GM06990 (cell line): ENCODE measurements at regions not wholly inside any gene's neighbourhood (a gene's known extent, or its start where the extent isn't known, plus 50 kb on each side); places are given as distances from the start of the nearest gene placed in this dataset.

Source experiments
- DNase-seq: peaks from one replicate; pipeline ENCODE4 v3.0.0-alpha.2; 2011; ENCODE audit not compliant: insufficient read length; ENCODE audit errors: extremely low read depth
- H3K27me3 ChIP-seq: replicated peaks from 2 replicates; pipeline ENCODE4 v1.6.0; 2011; ENCODE audit warnings: low read length; ENCODE audit not compliant: control insufficient read depth, insufficient read depth
- H3K36me3 ChIP-seq: 2 replicates; pipeline ENCODE4 v1.5.1; 2011; ENCODE audit warnings: low read length; ENCODE audit not compliant: control insufficient read depth, insufficient read depth
- H3K4me3 ChIP-seq: replicated peaks from 2 replicates; pipeline ENCODE4 v1.5.1; 2011; ENCODE audit warnings: low read depth, mild to moderate bottlenecking, control low read depth, low read length
- TF ChIP-seq, protein P1 (sequence below): IDR thresholded peaks from 2 replicates; pipeline ENCODE4 v1.5.1; 2011; ENCODE audit warnings: low read length, control low read depth, mild to moderate bottlenecking, inconsistent platforms; ENCODE audit not compliant: insufficient read depth, poor library complexity, severe bottlenecking

DNA sequence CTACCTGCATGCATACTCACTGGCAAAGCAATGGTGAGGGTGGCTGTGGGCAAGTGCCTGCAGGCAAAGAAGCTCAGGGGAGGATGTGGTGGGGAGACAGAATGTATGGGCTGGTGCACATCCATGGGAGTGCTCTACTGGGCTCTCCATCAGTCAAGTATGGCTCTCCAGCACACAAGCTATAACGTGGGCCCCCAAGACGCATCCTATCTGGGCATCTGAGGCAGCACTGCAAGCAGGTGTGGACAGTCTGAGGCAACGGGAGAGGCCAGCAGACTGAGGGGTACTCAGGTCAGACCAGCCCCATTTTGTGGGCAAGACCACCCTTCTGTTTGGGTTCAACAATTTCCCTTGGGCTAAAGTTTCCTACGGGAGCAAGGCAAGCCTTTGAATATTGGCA lies 1227.8 kb downstream of the FAM133A start:
- DNase-seq: no peak
- H3K27me3 ChIP-seq: no peaks in the 10 kb centered on the region
- TF ChIP-seq, protein P1, sequence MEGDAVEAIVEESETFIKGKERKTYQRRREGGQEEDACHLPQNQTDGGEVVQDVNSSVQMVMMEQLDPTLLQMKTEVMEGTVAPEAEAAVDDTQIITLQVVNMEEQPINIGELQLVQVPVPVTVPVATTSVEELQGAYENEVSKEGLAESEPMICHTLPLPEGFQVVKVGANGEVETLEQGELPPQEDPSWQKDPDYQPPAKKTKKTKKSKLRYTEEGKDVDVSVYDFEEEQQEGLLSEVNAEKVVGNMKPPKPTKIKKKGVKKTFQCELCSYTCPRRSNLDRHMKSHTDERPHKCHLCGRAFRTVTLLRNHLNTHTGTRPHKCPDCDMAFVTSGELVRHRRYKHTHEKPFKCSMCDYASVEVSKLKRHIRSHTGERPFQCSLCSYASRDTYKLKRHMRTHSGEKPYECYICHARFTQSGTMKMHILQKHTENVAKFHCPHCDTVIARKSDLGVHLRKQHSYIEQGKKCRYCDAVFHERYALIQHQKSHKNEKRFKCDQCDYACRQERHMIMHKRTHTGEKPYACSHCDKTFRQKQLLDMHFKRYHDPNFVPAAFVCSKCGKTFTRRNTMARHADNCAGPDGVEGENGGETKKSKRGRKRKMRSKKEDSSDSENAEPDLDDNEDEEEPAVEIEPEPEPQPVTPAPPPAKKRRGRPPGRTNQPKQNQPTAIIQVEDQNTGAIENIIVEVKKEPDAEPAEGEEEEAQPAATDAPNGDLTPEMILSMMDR: no peak
- no peaks in the 10 kb centered on the region for H3K36me3 ChIP-seq
- H3K4me3 ChIP-seq: no peak overlapping the region

DNA sequence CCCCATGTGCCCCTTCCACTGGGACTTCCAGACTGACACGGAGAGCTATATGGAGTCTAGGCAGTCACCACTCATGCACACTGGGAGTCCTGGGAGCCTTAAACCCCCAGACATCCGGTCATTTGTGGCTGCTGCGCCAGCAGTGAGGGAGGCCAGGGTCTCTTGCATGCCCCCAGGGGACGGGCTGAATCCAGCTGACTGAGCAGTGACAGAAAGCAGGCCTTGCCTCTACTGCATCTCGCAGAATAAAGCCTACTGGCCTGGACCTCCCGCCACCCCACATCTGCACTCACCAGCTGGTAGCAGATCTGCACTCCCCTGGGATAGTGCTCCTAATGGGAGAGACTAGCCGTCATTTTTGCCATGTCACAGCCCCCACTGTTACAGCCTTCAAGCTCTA lies 1234.2 kb downstream of the FAM133A start:
- TF ChIP-seq, protein P1: no peak
- DNase-seq: no peak
- no peak overlapping the region for H3K4me3 ChIP-seq

DNA sequence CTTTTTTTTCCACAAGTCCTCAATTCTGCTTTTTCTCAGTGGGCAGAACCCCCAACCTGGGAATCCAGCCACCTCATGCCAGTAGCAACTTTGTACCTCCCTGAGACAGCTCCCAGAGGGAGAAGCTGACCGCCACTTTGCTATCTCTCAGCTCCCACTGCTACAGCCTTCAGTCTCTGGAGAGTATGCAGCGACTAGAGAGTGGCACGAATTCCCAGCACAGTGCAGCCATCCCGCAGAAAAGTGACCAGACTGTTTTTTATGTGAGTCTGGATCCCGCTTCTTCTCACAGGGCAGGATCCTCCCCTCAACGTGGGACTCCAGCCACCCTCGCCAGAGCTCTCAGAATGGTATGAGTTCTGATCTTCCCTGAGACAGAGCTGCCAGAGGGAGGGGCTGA lies 1234.6 kb downstream of the FAM133A start:
- no peak for DNase-seq
- no peaks in the 10 kb centered on the region for H3K27me3 ChIP-seq
- no peaks in the 10 kb centered on the region for H3K36me3 ChIP-seq
- TF ChIP-seq, protein P1: no peak
- H3K4me3 ChIP-seq: no peak overlapping the region

More for the DNA sequence above, 1234.2 kb downstream of the FAM133A start:
- Histone ChIP-seq H3K27me3 (no peaks in the 10 kb centered on the region), H3K36me3 (no peaks in the 10 kb centered on the region)

DNA sequence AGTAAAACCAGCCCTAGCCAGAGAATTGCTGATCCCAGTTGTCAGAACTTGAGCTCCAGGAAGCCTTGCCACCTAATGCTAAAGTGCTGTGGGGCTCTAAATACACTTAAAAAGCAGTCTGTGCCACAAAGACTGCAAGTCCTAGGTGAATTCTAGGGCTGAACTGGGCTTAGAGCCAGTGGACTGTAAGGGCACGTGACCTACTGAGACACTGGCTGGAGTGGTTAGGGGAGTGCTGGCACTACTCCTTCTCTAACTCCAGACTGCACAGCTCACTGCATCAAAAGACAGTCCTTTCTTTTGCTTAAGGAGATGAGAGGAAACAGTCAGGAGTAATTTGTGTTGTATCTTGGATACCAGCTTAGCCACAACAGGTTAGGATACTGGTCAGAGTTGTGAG lies 1240.2 kb downstream of the FAM133A start:
- H3K4me3 ChIP-seq: no peak overlapping the region
- TF ChIP-seq, protein P1: no peak
- no peaks in the 10 kb centered on the region for H3K36me3 ChIP-seq
- DNase-seq: no peak
- H3K27me3 ChIP-seq: no peaks in the 10 kb centered on the region

DNA sequence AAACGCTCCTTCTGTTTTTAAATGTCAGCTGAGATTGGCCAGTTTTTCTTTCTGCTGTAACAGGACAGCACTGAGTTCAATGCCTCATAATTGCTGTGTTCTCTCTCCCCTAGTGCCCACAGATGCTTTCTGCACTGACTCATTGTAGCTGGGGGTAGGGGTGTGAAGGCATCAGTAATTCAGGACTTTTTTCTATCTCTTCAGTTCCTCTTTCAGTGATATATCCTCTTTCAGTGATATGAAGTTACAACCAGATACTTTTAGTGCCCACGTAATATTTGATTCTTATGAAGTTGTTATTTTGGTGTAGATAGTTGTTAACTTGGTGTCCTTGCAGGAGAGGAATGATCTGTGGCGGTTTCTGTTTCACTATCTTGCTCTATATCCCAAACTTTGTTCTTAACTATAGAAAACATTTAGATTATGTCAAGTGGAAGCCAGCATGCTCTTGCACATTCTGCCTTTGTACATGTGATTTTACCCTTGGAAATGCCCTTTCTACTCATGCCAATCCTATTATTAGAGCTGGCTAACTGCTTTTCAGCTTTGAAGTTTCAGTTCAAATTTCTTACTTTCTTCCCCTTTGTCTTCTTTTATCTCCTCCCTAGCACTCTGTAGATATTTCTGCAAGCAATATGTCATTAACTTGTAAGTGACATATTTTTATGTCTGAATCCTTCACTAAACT lies 1258.4 kb downstream of the FAM133A start:
- Histone ChIP-seq H3K27me3 (no peaks in the 10 kb centered on the region), H3K4me3 (no peak overlapping the region), H3K36me3 (no peaks in the 10 kb centered on the region)
- DNase-seq: peak; percentile 30
- TF ChIP-seq, protein P1: peak; percentile 5

DNA sequence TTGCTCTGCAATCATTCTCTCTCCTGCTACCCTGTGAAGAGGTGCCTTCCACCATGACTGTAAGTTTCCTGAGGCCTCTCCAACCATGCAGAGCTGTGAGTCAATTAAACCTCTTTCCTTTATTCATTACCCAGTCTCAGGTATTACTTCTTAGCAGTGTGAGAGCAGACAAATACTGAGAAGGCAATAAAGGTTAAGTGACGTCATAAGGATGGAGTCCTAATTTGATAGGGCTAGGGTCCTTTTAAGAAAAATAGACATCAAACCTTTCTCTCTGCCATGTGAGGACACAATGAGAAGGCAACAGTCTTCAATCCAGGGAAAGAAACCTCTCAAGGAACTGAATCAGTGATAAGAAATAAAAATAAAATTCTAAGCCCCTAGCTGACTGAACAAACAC lies 1262.7 kb downstream of the FAM133A start:
- no peak overlapping the region for H3K4me3 ChIP-seq
- DNase-seq: no peak
- no peaks in the 10 kb centered on the region for H3K27me3 ChIP-seq
- no peaks in the 10 kb centered on the region for H3K36me3 ChIP-seq
- TF ChIP-seq, protein P1: no peak
